OCI-LY3 (cell line): ENCODE measurements at regions not wholly inside any gene's neighbourhood (a gene's known extent, or its start where the extent isn't known, plus 50 kb on each side); places are given as distances from the start of the nearest gene placed in this dataset.

Experiments used
- CTCF ChIP-seq: fragments of 200-600, 300-600 bp; sonication (generic); IDR thresholded peaks from 2 replicates; pipeline ENCODE4 v1.5.1; 2014; ENCODE audit warnings: antibody characterized with exemption, low read length, low read depth
- EZH2phosphoT487 ChIP-seq: fragments of 200-600 bp; shearing (Covaris generic); IDR thresholded peaks from 2 replicates; pipeline ENCODE4 v1.6.1; 2018; ENCODE audit warnings: antibody characterized with exemption, mixed run types, low read depth

GRCh38 chr4:43410636-43411035, 518.1 kb downstream of the GRXCR1 start:
- TF ChIP-seq CTCF: no peak
- TF ChIP-seq EZH2phosphoT487: no peak
